CD4-positive, alpha-beta T cell treated with Interleukin-10 for 1 hour (primary cell): ENCODE measurements at regions not wholly inside any gene's neighbourhood (a gene's known extent, or its start where the extent isn't known, plus 50 kb on each side); places are given as distances from the start of the nearest gene placed in this dataset.
"Not testable (repeated sequence)": the region's sequence is repeated elsewhere in the genome, so short reads cannot be mapped to it uniquely, and the experiment has no call there.

Experiments used
- DNase-seq: peaks from one replicate; pipeline ENCODE4 v3.0.0-alpha.2; 2020

GRCh38 chr4:77308843-77309242, 151.8 kb downstream of the CCNG2 start:
- DNase-seq, result peak; percentile 2

- no peak for DNase-seq
Observed at GRCh38 chr4:77309496-77309895, 152.5 kb downstream of the CCNG2 start.

DNA sequence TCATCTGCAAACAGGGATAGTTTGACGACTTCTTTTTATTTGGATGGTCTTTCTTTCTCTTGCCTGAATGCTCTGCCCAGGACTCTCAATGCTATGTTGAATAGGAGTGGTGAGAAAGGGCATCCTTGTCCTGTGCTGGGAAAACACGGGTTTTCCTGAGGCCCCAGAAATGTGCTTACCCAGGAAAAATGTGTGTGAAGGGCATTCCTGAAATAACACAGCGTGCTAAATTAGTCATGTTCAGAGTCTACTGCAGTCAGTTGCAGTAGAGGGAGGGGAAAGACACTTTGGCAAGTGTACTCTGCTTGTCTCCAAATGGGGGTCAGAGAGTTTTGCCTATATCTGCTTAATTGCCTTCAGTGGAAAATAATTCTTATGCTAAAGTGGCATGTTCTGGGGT, 153.9 kb downstream of the CCNG2 start:
- DNase-seq, result no peak

DNA sequence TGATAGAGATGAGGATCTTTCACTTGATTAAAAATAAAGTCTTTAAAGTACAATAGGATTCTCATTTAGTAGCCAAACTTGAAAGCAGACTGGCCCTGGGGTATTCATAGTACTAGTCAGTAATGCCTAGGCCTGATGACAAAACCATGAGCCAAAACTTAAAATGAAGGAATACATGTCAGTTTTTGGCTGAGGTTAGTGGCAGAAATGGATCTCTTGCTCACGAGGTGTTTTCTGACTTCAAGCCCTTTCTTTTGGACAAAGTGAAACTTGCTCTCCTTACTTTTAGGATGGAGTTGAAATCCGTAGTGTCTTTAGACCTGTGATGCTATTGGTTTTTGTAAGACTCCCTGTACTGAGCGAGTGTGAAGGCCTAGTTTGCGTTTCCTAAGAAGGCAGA, 157.7 kb downstream of the CCNG2 start:
- DNase-seq, result no peak

DNA sequence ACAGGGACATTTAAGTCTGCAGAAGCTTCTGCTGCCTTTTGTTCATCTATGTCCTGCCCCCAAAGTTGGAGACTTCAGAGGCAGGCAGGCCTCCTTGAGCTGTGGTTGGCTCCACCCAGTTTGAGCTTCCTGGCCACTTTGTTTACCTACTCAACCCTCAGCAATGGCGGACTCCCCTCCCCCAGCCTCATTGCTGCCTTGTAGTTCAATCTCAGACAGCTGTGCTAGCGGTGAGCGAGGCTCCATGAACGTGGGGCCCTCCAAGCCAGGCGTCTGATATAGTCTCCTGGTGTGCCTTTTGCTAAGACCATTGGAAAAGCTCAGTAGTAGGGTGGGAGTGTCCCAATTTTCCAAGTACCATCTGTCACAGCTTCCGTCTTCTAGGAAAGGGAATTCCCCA, 170.1 kb downstream of the CCNG2 start:
- DNase-seq, result no peak

DNA sequence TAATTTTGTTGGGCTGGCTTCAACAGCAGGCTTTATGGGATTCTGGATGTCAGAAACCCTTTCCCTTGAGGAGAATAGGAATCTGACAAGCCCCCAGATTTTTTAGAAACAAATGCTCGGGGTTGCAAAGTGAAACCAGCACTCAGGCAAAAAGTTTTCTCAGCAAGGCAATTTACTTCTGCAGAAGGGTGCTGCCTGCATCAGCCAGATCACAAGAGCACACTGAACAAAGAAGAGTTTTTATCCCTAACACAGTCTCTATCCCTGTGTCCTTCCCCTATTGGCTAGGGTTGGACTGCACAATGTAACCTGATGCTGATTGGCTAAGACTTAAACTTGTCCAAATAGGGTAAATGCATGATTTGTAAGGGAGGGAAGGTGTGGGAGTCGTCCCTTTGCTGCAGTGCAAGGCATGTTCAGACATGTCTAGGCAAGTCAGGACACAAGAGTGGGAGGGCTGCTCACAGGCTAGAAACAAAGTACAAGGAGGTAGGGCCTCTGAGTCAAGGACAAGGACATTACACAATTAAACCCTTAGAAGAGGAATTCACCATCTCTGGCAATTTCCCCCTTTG, 175.8 kb downstream of the CCNG2 start:
- DNase-seq, result no peak

DNA sequence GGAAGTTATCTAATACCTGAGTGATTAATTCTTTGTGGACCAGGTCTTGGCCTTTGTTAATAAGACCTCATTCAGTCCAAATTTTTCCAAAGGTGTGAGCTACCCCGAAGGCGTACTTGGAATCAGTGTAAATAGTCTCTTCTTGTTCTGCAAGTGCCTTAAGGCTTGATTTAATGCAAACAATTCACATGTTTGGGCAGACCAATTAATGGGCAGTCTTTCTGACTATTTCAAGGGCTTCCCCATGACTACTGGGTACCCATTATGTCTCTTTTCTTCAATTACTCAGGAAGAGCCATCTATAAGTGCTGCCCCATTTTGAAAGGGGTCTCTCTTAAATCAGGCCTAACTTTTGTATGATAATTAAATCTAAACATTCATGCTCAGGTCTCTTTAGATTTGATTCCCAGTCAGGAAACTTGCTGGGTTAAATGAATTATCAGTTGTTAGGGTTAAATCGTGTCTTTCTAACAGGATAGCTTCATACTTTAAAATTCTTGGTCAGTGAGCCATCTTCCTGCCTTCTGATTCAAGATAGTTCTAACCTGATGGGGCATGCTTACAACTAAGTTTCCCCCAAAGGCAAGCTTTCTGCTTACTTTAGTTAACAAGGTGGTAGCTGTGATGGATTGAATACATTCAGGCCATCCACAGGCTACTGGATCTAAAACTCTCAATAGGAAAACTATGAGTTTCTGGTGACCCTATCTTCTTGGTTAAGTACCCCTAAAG, 179.6 kb downstream of the CCNG2 start:
- DNase-seq, result no peak

- no peak for DNase-seq
Observed at GRCh38 chr4:77342170-77342810, 185.3 kb downstream of the CCNG2 start.

DNA sequence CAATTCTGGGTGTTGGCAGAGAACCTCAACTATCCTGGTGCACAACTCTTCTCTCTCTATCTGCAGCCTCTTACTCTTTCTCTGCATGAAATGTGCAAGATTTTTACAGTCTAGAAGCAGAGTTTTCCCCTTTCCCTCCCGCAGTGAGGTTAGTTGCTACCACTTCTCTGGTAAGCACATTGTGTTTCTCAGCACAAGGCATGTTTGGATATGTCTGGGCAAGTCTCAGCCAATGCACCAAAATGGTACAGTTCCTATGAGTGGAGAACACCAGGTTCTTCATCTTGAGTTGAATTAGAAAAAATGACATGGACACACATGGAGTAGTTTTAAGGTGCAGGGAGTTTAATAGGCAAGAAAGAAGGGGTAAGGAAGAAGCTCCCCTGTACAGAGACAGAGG, 187.0 kb downstream of the CCNG2 start:
- no peak for DNase-seq

DNA sequence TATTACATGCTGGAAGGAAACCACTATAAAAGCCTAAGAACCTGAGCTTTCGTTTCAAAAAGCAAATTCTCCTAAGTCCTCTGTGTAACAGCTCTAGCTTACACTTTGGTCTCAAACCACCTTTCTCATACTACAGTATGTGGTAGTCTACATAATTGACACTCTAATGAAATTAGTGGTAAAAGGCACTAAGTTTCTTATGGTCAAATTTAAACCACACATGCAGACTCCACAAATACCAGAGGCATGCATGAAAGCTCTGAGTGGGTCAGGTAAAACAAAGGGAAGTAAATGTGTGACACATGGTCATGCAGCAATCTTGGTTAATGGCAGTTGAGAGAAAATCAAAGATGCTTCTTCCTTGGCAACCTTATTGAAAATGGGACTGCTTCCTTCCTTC, 187.8 kb downstream of the CCNG2 start:
- no peak for DNase-seq

DNA sequence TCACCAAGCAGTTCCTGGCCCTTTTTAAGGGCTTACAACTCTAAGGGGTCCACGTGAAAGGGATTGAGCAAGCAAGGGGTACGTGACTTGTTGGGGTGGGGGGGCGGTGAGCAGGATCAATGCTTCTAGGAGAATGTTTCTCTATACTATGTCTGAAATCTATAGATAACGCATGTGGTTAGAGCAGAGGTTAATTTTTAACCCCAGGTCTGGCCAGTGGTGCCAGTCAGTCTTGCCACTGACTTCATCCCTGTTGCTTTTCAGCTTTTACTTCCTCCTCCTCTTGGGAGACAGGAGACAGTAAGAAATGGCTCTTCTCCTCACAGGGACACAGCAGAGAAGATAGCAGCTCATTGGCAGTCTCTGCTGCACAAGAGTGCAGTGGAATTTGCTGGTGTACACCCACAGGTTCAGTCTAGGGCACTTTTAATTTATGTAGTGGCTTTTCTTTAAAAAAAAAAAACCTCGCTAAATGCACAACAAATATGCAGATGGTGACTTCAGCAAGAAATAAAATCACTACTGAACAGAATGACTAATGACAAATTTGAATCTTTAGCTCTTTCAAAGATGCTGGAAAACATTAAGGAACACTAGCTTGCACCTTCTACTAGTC, 190.5 kb downstream of the CCNG2 start:
- no peak for DNase-seq

DNA sequence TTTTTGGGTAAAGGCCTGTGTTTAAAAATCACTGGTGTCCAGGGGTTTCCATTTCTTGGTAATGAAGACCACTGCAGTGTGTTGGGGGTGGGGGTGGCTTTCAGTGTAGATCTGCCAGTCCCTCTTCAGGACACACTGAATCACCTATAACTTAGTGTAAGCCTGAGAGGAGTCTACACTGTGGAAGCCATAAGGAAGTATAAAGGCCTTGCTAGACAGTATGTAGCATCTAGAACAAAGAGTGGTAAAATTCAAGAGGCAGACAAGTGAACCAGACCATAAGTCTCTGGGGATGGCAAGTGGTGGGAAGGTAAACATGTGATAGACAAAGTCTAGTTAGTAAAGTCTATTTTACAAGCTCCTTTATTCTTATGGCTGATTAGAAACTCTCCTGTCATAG, 191.8 kb downstream of the CCNG2 start:
- no peak for DNase-seq

GRCh38 chr4:77349364-77349763, 192.4 kb downstream of the CCNG2 start:
- DNase-seq, result no peak

DNA sequence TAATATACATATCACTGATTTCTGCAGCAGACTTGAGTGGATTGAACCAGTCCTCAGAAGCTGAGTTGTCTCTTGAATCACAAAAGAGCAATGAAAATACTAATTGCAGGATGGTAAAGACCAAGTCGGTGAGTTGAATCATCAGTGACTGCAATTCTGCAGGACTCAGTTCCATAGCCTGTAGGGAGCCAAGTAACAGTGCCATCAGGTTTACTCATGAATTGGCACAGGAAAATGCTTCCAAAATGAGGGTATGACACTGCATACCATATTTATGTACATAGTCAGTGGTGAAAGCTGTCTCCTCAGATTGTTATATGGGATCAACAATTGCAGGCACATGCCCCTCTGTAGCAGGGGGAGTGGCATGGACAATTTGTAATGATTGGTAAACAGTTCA, 192.8 kb downstream of the CCNG2 start:
- no peak for DNase-seq

- DNase-seq, result no peak
Observed at GRCh38 chr4:77352192-77352591, 195.2 kb downstream of the CCNG2 start.

GRCh38 chr4:77353724-77354315, 196.8 kb downstream of the CCNG2 start:
- not testable (repeated sequence) for DNase-seq

GRCh38 chr4:77354550-77354949, 197.5 kb downstream of the CCNG2 start:
- DNase-seq, result no peak

GRCh38 chr4:77355731-77356130, 198.7 kb downstream of the CCNG2 start:
- no peak for DNase-seq

DNA sequence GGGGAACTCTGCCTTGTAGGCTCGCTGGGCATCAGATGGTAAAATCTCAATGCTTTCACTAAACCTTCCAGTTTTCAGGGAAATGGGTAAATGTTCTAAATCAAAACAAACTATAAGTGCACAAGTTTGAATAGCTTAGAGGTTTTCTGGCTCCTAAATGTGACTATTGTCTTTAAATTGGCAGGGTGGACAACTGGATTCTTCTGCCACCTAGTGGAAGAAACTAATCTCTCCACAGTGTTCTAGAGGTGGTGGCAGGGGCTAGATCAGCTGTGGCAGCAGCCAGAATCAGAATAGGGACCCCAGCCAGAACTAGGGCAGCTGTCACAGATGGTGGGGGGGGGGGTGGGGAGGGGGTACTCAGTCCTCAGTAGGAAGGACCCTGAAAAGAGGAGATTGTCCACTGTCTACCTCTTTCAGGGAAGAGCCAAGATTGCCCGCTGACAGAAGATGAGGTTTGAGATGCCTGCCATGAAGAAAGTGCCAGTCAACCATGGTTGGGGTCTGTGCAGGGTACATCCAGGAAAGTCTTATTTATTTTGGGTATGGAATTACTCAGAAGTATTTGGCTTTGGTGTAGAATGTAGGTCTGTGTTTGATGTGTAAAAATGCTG, 201.4 kb downstream of the CCNG2 start:
- DNase-seq, result peak; percentile 9

DNA sequence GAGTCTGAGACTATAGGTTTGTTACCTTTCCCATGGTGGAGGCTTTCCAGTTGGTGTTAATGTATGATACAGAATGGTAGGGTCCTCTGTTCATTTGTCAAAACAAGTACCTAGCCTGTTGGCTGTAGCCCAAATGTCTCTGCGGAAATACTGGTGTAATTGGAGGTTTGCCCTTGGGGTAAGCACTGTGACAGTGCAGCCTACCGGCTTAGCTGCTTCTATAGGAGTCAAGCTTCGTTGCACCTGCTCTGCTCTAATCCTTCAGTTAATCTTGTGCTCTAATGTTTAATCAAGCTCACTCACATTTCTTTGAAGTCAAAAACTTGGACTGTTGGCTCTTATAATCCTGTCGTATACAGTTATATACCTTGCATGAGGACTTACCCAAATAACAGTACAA, 203.4 kb downstream of the CCNG2 start:
- no peak for DNase-seq

DNA sequence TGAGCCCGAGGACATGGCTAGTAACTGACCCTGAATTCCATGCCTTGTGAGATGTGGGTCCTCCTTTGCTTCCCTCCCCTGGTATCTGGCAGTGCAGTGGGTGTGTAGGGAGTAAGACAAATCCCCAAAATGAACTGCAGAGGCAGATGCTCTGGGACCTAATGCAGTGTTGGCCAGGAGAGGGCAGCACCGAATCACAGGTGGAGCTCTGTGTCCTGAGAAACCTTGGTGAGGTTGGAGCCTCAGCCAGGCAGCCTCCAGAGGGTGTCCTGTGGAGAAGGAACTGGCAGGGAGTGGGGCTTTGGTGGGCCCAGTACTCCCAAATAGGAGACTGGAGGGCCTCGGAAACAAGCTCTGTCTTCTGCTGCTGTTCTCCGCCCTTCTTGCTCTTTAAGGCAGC, 209.9 kb downstream of the CCNG2 start:
- not testable (repeated sequence) for DNase-seq

DNA sequence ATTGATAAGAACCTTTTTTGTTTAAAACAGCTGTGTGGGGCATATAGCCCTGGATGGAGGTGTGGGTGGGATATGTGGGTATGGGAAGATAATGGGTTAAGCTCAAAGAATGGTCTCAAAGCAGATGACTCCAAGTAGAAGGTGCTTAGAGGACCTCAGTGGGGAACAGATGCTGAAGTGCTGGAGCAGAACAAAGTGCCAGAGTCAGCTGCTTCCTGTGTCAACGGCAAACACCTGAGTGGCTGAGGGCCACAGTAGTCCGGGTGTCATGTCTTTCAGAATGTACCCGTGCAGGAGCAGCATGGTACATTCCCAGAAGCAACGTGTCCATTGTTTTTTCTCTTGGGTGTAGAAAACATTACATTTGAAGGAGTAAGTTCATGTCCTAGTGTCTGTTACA, 210.6 kb downstream of the CCNG2 start:
- no peak for DNase-seq

- no peak for DNase-seq
Observed at GRCh38 chr4:77372375-77372774, 215.4 kb downstream of the CCNG2 start.
